GM20431 (cell line): ENCODE measurements at regions not wholly inside any gene's neighbourhood (a gene's known extent, or its start where the extent isn't known, plus 50 kb on each side); places are given as distances from the start of the nearest gene placed in this dataset.

ENCODE experiments used
- in situ Hi-C: fragments of 300-500 bp; cut with MseI, MboI; formaldehyde crosslinking; loops from one replicate; pipeline ENCODE4 v1.15.0; 2020; ENCODE audit warnings: low sequenced_read_pairs; ENCODE audit not compliant: unreplicated experiment

DNA sequence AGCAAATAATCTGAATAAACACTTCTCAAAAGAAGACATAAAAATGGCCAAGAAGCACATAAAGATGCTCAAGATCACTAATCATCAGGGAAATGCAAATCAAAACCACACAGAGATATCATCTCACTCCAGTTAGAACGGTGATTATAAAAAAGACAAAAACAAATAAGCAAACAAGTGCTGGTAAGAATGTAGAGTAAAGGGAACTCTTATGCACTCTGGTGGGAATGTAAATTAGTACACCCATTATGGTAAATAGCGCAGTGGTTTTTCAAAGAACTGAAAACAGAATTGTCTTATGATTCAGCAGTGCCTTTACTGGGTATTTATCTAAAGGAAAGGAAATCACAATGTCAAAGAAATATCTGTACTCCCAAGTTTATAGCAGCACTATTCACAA lies 343.2 kb downstream of the HAPSTR1 start:
- in situ Hi-C loops, result no loop called here

DNA sequence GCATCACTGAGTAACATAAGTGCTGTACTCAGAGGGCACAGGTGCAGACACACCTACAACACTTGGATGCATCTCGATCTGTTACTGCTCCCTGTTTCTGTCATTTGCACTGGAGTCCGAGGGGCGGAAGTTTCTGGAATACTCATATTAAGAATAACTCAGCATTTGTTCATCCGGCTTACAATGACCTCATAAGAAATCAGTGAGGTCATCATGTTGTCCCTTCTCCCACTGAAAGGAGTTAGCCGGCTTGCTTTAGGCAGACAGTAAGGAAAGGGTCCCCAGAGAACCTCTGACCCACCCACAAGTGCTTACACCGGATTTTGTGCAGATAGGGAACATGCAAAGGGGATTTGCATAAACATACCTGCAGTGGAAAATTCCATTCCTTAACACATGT lies 344.7 kb downstream of the HAPSTR1 start:
- in situ Hi-C loops, result no loop called here

DNA sequence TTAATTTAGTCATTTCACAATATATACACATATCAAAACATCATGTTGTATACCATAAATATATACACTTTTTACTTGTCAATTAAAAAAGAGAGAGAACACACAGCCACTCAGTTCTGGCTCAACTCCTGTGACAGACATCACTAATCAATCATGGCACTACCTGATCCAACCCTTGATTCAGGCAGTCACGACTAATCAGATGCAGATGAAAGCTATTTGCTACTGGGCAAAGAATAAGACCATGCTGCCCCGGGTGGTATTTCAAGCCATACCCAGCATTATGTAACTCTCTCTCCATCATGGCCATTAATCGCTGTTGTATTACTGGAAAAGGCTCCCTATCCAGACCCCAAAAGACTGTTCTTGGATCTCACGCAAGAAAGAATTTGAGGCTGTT lies 345.7 kb downstream of the HAPSTR1 start:
- in situ Hi-C loops, result no loop called here

DNA sequence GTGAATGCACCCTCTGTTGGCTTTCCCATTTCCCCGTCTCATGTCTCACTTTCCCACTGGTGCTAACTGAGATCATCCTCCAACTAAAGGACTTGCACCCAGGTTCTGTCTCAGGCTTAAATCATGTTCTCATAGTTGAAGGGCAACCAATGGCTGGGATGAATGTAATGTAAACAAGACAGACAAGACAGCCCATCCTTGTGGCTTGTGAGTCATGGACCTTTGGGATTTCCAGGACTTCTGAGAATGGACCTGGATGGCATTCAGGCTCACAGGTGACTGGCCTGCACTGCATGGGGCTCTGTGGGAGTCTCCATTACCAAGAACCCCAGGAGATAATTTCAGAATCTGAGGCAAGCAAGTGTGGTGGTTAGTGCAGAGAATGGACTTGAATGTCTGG lies 347.5 kb downstream of the HAPSTR1 start:
- in situ Hi-C loops, result no loop called here

DNA sequence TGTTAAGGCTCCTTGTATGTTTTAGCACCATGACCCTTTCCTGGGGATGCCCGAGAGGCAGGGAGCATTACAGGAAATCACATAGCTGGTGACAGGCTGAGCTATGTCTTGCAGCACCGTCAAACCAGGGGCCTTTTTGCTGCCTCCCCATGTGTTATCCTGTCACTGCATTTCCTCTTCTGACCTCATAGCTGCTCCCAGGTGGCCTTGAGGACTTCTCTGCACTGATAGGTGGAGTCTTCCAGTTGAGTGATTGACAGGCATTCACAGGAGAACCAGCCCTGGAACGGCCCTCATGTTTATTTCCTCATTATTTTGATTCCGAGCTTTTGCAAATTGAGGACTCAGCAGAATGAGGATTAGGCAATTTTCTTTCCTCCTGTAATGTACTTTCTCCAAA lies 349.6 kb downstream of the HAPSTR1 start:
- in situ Hi-C loops, result no loop called here

DNA sequence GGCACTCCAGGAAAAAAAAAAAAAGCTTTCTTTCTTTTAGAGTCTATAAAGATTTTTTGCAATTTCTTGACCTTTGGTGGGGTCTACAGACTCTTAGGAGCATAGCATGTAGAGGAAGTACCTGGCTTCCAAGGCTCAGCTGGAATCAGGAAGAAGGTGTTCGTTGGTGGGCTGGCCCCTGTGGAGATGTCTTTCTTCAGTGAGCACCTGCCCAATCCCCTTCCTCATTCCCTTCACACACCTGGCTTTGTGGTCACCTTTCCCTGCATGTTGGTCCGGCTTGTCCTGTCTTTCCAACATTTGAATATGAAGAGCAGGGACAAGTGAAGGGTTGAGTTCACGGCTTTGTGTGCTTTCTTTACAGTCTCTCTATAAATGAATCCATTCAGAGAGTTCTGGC lies 352.4 kb downstream of the HAPSTR1 start:
- in situ Hi-C loops, result no loop called here

DNA sequence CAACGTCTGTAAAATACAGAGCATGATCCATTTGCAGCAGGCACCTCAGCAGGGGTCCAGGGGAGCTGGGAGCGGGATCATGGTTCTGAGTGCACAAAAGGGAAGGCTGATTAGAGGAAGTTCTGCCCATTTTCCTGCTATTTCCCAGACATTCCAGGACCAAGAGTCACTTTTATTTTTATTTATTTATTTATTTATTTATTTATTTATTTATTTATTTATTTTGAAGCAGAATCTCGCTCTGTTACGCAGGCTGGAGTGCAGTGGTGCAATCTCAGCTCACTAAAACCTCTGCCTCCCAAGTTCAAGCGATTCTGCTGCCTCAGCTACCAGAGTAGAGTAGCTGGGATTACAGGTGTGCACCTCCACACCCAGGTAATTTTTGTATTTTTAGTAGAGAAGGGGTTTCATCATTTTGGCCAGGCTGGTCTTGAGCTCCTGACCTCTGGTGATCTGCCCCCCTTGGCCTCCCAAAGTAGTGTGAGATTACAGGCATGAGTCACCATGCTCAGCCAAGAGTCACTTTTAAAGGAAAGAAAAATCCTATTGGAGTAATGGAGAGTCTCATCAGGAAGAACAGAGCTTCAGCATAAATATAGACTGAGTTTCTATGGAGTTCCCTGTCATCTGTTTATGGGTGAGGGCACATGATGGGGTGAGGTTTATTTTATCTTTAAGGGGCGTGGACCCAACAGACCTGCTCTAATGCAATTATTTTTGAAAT lies 355.2 kb downstream of the HAPSTR1 start:
- in situ Hi-C loops, result no loop called here

DNA sequence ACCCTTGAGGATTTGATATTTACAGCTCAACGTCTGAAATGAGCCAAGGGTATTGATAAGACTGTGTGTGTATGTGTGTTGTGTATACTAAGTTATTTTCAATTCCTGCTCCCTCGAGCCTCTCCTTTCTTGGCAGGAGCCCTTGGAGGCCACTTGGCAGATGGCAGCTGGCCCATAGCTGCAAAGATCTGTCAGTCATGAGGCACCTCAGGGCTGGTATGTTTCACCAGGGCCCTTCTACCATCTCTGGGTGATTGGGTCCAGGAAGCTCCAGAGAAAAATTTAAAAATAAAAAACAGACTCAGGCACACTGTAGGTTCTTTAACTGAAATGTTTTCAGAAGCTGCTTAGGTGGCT lies 355.7 kb downstream of the HAPSTR1 start:
- in situ Hi-C loops, result no loop called here

DNA sequence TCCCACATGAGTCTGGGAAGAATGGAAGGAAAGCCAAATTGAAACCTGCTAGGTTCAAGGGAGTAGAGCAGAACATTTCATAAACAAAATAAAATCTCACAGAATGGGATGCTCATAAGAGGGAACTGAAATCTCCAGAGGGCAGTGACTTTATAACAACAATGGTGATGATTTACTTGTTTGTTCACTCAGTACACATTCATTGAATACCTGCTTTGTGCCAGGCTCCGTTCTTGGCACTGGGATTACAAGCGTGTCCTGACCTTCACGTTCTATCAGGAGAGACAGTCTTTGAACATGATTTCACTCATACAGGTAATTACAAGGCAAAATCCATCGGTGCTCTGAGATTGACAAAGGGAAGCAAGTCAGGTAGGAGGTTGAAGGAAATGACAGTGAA lies 356.3 kb downstream of the HAPSTR1 start:
- in situ Hi-C loops, result no loop called here

DNA sequence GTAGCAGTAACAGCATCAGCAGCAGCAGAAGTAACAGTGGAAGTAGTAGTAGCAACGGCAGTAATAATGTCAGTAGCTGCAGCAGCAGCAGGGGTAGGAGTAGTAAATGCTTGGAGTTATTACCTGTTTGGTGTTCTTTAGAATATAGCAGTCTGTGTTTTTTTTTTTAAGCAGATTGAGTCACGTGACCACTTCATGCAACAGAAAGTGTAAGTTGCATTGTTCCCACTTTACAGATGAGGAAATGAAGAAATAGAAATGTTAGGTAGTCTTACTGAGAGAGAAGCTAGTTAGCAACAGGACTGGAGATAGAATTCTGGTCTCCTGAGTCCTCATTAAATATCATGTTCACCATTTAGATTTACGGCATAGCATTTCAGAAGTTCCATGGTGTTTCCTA lies 358.2 kb downstream of the HAPSTR1 start:
- in situ Hi-C loops, result no loop called here

DNA sequence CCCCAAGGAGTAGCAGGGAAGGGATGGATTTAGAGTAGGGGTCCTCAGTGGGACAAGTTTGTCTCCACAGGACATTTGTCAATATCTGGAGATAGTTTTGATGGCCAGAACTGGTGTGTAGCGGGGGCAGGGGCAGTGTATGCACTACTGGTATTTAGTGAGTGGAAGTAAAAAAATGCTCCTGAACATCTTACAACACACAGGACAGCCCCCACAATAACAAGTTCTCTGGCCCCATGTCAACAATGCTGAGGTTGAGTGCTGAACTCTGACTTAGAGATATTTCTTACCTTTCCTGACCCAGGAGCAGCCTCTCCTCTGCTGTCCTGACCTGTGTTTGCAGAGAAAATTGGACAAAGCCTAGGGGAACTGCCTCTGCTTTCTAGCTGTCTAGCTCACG lies 365.8 kb downstream of the HAPSTR1 start:
- in situ Hi-C loops, result no loop called here

DNA sequence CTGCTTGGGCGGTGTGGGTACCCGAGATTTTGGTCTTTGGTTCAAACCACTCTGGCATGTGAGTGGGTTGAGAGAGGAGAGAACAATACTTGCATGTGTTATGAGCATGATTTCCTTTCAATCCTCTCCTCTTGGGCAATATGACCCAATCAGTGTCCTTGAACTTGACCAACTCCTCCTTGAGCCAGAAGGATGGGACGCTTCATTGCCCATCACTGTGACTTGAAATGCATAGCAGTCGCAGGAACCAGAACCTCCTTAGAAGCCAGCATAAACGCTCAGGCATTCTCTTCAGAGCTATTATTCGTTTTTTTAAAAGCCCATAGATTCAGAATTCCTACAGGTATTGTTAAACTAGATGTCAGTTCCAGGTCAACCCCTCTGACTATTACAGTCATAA lies 367.4 kb downstream of the HAPSTR1 start:
- in situ Hi-C loops, result no loop called here

DNA sequence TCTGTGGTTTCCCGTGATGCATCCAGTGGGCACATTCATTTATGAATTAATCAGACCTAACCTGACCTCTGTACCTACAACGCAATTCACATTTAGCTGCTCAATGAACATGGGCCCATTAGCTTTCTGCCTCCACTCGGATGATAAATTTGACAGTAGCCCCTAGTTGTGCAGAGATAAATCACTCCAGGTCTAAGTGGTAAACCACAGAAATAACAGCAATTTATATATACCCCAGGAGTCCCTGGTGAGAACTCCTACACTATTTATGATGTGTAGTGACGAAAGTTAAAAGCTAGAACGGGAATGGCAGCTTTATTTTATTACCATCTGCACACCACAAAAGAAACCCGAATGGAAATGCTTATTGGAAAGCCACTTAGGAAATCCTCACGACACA lies 371.5 kb downstream of the HAPSTR1 start:
- in situ Hi-C loops, result no loop called here

DNA sequence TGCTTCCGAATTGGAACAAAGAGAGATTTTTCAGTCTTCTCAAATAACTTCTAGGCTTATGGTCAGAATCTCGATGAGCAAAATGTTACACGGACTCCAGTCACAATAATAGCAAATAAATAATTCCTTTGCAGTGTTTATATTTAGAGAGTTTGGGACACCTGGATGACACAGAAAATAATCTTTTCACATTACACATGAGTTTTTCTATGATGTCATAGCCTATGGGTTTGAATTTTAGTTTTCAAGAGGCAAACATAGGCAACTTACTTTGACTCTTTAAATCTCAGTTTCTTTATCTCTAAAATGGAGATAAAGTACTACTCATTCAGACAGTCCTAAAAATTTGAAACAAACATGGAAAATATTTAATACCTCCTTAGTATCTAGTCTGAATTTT lies 372.0 kb downstream of the HAPSTR1 start:
- in situ Hi-C loops, result no loop called here

DNA sequence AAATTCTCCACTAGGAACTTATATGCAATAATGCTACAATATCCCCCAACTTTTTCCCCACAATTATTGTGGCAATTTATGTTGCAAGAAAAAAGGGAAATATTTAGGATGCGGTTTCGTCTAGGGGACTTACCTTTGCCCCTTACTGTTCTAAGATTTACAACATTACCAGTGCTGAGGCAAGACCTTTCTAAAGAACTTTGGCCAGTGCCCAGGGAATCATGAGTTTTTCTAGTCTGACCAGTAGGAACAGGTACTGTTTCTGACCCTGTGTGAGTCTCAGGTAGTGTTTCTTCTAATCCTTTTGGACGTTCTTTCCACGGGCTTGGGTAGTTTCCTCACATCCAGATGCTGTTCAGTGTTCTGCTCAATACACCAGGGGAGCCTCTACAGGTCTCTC lies 373.7 kb downstream of the HAPSTR1 start:
- in situ Hi-C loops, result no loop called here

DNA sequence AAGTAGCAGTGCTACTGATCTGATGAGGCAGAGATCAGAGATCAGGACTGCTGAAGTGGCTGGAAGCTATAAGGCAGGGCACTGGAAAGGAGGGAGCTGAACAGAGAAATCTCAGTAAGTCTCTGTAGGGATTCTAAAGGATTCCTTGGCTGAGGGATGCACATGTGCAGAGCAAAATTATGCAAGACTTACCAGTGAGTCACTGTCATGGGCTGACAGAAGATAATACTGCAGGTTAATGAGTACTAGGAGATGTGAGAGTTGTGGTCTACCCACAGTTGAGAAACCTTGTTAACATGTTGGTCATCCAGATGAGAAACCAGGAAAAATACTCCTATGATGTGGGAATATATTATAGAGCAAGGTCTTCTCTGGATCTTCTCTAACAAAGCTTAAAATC lies 378.1 kb downstream of the HAPSTR1 start:
- in situ Hi-C loops, result no loop called here

DNA sequence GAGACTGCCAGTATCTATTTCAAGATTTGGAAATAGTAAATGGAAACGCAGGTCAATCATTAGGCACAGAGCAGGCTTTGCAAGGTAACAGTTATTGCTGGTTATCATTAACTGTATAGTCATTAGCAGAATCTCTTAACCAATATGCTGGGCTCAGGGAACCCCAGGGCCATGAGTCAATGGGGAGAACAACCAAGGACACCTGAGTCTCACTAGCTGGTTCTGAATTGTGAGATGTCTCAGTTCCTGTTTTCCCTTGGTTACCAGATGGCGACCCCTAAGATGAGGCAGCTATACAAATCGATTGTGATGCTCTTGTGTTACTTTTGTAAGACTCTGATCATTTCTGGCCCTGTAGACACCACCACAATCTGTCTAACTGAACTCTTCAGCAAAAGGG lies 385.3 kb downstream of the HAPSTR1 start:
- in situ Hi-C loops, result no loop called here

DNA sequence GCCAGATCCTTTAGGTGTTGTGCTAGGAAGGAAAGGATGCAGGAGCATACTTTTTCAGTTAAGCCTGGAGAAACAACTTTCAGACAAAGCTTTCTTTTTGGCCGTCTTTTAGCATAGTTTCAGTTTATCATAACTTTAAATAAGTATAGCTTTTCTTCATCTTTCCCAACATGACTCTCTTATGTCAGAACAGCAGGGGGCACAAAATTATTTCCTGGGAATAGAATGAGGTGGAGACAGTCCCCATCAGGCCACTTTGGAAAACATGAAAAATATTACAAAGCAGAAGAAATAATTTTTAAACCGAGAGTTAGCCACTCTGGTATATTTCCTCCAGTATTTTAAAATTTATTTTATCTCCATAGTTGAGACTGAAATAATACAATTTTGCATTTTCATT lies 387.6 kb downstream of the HAPSTR1 start:
- in situ Hi-C loops, result no loop called here

DNA sequence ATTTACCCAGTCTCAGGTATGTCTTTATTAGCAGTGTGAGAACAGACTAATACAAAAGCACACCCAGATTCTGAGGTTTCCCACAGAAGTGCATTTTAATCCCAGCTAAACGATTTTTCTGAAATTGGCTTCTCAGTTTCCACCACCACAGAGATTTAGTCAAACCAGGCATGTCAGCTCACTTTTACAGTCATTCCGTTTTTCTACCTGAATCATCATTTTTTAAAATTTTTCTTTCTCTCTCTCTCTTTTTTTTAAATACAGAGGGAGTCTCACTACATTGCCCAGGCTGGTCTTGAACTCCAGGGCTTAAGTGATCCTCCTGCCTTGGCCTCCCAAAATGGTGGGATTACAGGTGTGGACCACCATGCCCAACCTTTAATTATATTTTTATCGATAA lies 389.1 kb downstream of the HAPSTR1 start:
- in situ Hi-C loops, result no loop called here

DNA sequence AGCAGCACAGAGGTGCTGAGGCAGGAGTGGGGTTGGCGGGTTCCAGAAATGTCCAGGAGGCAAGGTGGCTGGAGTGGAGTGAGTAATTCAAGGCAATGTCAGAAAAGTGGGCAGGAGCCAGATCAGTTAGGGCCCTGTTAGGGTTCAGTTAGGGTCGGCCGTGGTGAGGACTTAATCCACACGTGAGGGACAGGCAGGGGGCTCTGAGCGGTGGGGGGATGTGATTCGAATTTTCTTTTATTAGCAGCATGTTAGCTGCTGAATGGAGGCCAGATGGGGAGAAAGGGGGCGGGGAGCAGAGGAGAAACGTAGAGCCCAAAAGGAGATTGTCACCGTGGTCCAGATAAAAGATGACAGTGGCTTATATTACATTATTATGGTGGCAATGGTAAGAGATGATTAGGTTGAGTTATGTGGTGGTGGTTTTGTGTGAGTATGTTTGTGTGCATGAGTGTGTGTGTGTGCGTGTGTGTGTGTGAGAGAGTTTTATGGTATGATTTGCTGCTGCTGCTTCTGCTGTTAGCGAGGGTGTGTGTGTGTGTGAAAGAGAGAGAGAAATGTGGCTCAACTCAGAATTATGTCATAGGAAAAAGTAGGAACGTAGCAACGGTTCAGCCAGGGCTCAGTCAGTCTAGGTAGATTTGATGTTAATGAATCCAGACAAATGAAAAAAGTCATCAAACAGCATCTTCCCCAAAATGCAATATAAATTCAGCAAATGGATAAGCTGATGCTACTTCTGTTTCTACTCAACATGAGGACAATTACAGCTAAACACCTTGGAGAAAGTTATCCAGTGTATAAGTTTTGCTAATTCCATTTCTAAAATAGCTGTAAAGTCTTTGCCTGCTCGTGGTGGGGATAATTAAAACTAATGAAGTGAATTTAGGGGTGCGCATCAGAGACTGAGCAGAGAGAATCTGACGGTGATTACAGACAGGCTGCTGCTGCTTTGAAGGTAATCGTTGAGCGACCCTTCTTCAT lies 390.6 kb downstream of the HAPSTR1 start:
- in situ Hi-C loops, result no loop called here

DNA sequence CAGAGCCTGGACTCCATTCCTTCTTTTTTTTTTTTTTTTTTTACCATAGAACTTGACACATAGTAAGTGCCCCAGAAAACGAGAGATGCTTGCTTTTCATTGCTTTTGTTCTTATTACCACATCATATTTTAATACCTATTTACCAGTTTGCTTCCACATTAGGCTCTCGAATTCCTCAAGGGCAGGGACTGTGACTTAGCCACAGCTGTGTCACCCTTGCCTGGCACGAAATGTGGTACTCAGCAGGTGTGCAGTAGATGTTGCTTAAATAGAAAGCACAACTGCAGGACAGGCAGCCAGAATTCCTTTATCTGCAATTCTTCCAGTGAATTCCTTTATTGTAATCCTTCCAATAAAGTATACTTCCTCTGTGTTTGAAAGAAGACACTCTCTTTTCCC lies 393.0 kb downstream of the HAPSTR1 start:
- in situ Hi-C loops, result no loop called here

DNA sequence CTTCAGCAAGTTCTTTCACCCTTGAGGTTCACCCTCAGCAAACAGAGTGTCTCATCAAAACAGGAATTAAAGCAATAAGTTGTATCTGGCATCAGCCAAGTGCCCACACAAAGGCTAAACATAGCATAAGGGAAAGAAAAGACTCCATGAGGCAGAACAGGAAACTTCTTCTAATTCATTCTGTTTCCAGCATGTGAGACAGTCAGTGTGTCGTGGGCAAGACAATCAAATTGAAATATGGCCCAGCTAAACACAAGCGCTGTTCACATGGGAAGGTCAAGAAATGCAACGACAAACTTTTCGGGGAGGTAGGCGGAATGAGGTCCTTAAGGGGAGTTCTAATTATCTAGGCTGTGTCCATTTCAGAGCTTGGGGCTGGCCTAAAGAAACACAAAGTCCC lies 393.4 kb downstream of the HAPSTR1 start:
- in situ Hi-C loops, result no loop called here
